Nephron (organoid): ENCODE measurements at regions not wholly inside any gene's neighbourhood (a gene's known extent, or its start where the extent isn't known, plus 50 kb on each side); places are given as distances from the start of the nearest gene placed in this dataset.

Experiments
- H3K27ac Mint-ChIP-seq, 3 experiments: 2 replicates each; pipeline ENCODE4 v1.8.0; 2020; ENCODE audit warnings: mixed read lengths in 3 of 3, mild to moderate bottlenecking in 2 of 3, moderate library complexity in 1 of 3
- H3K27me3 Mint-ChIP-seq: 2 replicates; pipeline ENCODE4 v1.8.0; 2021; ENCODE audit warnings: low read depth, mild to moderate bottlenecking, moderate library complexity, mixed read lengths
- H3K36me3 Mint-ChIP-seq: 2 replicates; pipeline ENCODE4 v1.8.0; 2020; ENCODE audit warnings: low read depth, mixed read lengths
- H3K4me1 Mint-ChIP-seq: 2 replicates; pipeline ENCODE4 v1.8.0; 2020; ENCODE audit warnings: mixed read lengths
- H3K4me3 Mint-ChIP-seq, 3 experiments: 2 replicates each; pipeline ENCODE4 v1.8.0; 2020; ENCODE audit warnings: mild to moderate bottlenecking in 3 of 3, mixed read lengths in 3 of 3, moderate library complexity in 2 of 3
- H3K9me3 Mint-ChIP-seq: 2 replicates; pipeline ENCODE4 v1.8.0; 2020; ENCODE audit warnings: mixed read lengths
- TF ChIP-seq, protein P1 (sequence below), 3 experiments: fragments of 200-600 bp; sonication (generic); IDR thresholded peaks; one replicate each; pipeline ENCODE4 v1.5.0; 2021; ENCODE audit warnings: antibody characterized with exemption in 3 of 3; ENCODE audit not compliant: unreplicated experiment in 3 of 3

DNA sequence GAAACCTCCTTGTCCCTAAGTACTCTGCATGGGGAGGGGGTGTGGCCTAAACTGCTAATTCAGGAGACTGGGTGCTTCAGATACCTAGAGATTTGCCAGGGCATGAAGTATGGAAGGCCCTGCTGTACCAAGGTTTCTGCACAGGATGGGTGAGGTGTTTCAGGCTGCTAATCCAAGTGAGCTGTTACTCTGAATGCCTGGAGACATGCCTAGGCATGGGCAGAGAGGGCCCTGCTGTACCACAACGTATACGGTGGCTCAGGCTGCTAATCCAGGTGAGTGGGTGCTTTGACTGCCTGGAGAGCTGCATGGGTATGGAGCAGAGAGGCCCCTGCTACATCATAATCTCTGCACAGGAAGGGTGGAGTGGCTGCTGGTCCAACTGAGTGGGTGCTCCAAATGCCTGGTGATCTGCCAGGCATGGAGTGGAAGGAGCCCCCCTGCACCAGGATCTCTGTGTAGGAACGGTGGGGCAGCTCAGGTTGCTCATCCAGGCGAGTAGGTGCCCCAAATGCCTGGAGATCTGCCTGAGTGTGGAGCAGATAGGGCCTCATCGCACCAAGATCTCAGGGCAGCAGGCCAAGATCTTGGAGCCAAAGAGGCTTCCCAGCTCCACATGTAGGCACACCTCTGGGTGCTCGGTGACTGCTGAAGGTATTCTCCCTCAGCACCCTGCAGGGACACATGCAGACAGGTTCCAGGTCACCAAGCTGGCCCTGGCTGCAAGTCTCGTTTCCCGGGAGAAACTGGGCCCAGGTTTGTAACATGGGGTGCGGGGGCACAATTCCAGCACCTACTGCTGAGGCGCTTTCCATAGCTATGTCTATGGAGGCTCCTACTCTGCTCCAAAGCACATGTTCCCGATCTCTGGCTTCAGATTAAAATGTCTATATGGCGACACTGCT, 252.5 kb upstream of the PLXNA2 start:
- H3K27ac Mint-ChIP-seq, result no peak overlapping the region
- H3K9me3 Mint-ChIP-seq, result peaks cover 5% of the 10 kb centered on the region
- H3K36me3 Mint-ChIP-seq, result no peaks in the 10 kb centered on the region
- no peaks in the 10 kb centered on the region for H3K4me1 Mint-ChIP-seq
- H3K4me3 Mint-ChIP-seq, result no peak overlapping the region
- TF ChIP-seq, protein P1, sequence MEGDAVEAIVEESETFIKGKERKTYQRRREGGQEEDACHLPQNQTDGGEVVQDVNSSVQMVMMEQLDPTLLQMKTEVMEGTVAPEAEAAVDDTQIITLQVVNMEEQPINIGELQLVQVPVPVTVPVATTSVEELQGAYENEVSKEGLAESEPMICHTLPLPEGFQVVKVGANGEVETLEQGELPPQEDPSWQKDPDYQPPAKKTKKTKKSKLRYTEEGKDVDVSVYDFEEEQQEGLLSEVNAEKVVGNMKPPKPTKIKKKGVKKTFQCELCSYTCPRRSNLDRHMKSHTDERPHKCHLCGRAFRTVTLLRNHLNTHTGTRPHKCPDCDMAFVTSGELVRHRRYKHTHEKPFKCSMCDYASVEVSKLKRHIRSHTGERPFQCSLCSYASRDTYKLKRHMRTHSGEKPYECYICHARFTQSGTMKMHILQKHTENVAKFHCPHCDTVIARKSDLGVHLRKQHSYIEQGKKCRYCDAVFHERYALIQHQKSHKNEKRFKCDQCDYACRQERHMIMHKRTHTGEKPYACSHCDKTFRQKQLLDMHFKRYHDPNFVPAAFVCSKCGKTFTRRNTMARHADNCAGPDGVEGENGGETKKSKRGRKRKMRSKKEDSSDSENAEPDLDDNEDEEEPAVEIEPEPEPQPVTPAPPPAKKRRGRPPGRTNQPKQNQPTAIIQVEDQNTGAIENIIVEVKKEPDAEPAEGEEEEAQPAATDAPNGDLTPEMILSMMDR (IDR thresholded peaks at IDR 0.05; ENCODE audit: unreplicated experiment in 3 of 3), result no peak
- peaks cover 8% of the 10 kb centered on the region for H3K27me3 Mint-ChIP-seq

DNA sequence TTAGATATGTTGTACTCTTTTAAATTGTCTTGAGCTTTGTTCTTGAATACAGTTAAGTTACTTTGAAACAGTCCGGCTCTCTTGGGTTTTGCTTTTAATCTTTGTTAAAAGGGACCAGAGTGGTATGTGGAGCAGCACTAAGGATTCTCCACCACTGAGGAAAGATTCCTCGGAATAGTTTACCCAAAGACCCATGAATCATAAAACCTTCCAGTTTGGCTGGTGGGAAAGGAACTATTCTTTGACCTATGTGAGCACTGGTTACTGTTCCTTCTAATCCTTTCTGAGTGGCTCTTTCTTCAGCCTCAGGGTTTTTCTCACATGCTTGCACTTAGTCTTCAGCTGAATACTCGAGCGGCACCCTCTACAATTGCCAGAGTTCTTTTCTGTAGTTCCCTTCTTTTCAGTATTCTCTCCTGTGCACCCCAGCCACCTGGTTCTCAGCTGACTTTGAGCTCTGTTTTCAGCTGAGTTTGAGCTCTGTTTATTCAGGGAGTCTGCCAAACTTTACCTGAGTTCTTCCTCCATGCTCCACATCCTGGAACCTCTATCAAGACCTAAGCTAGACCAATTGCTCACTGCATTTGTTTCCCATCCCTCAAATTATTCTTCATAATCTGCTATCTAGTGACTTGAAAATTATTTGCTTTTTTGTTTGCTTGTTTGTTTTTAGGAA, 253.8 kb upstream of the PLXNA2 start:
- Mint-ChIP-seq H3K27ac (no peak overlapping the region), H3K4me1 (no peaks in the 10 kb centered on the region), H3K36me3 (no peaks in the 10 kb centered on the region), H3K27me3 (peaks cover 8% of the 10 kb centered on the region), H3K9me3 (peaks cover 3% of the 10 kb centered on the region), H3K4me3 (no peak overlapping the region)
- TF ChIP-seq, protein P1 (IDR thresholded peaks at IDR 0.05; ENCODE audit: unreplicated experiment in 3 of 3), result no peak

DNA sequence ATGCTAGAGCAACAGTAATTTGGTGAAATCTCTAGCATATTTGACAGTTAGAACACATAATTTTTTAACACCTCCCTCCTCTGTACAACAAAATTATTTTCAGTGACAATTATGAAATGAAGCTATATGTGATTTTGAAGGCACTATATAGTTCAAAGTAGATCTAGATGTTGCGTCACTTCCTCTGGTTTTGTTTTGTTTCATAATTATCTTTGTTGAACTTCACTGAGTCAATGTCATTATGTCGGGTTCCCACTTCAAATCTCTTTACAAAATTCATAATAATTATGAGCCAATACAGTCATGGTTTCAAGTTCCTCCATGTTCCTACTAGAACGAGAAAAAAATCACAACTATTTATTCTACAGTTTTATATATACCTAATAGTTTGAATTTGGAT, 254.8 kb upstream of the PLXNA2 start:
- TF ChIP-seq, protein P1 (IDR thresholded peaks at IDR 0.05; ENCODE audit: unreplicated experiment in 3 of 3), result no peak
- Mint-ChIP-seq H3K36me3 (no peaks in the 10 kb centered on the region), H3K27ac (no peak overlapping the region), H3K4me1 (no peaks in the 10 kb centered on the region), H3K4me3 (no peak overlapping the region), H3K27me3 (peaks cover 8% of the 10 kb centered on the region), H3K9me3 (peaks cover 1% of the 10 kb centered on the region)

DNA sequence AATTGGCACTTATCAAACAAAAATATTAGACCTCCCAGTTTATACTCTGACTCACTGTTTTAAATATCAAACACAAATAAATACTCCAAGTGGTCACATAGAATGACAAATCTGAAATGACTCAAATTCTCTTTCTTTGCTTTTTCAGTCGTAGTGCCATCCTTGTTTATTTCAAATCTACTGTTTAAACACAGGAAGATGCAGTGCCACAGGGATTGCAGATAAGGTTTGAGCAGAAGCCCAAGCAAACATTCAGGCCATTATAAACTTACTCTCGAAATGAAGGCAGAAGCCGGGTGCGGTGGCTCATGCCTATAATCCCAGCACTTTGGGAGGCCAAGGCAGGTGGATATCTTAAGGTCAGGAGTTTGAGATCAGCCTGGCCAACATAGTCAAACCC, 255.4 kb upstream of the PLXNA2 start:
- no peaks in the 10 kb centered on the region for H3K36me3 Mint-ChIP-seq
- H3K27me3 Mint-ChIP-seq, result peaks cover 8% of the 10 kb centered on the region
- no peaks in the 10 kb centered on the region for H3K9me3 Mint-ChIP-seq
- no peak overlapping the region for H3K4me3 Mint-ChIP-seq
- no peaks in the 10 kb centered on the region for H3K4me1 Mint-ChIP-seq
- H3K27ac Mint-ChIP-seq, result no peak overlapping the region
- TF ChIP-seq, protein P1 (IDR thresholded peaks at IDR 0.05; ENCODE audit: unreplicated experiment in 3 of 3), result no peak

DNA sequence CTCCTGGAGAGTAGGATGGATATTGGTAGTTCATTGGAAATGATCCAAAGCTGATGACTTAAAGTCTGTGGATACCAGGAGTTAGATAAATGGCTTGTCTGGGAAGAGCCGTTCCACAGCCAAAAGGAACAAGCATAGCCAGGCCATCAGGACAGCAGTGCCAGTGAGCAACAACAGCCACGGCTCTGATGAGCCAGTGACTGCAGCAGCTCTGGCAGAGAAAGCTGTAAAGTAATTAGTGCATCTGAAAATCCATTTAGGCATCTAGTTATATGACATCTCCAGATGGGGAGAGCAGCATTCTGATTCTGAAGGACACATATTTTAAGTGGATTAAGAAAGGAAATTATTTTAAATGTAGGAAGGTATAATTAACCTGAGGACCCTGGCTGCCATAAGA, 256.2 kb upstream of the PLXNA2 start:
- TF ChIP-seq, protein P1 (IDR thresholded peaks at IDR 0.05; ENCODE audit: unreplicated experiment in 3 of 3), result no peak
- no peaks in the 10 kb centered on the region for H3K36me3 Mint-ChIP-seq
- H3K9me3 Mint-ChIP-seq, result no peaks in the 10 kb centered on the region
- peaks cover 13% of the 10 kb centered on the region for H3K27me3 Mint-ChIP-seq
- no peaks in the 10 kb centered on the region for H3K4me1 Mint-ChIP-seq
- H3K27ac Mint-ChIP-seq, result no peak overlapping the region
- no peak overlapping the region for H3K4me3 Mint-ChIP-seq
